ENCODE measurements at regions not wholly inside any gene's neighbourhood (a gene's known extent, or its start where the extent isn't known, plus 50 kb on each side); places are given as distances from the start of the nearest gene placed in this dataset.

GRCh38 chr14:82365471-82365870, 831.8 kb upstream of the SEL1L start:
- H3K4me3 Mint-ChIP-seq: no peak overlapping the region

GRCh38 chr14:82366803-82367202, 833.1 kb upstream of the SEL1L start:
- no peak overlapping the region for H3K4me3 Mint-ChIP-seq
- H3K27me3 Mint-ChIP-seq (ENCODE audit: low read depth): no peaks in the 10 kb centered on the region
- H3K9me3 Mint-ChIP-seq: no peaks in the 10 kb centered on the region
- no peaks in the 10 kb centered on the region for H3K4me1 Mint-ChIP-seq
- H3K36me3 Mint-ChIP-seq (ENCODE audit: low read depth): no peaks in the 10 kb centered on the region
- no peak for TF ChIP-seq CTCF (IDR thresholded peaks at IDR 0.05; ENCODE audit: unreplicated experiment in 3 of 3)
- no peak overlapping the region for H3K27ac Mint-ChIP-seq

More at GRCh38 chr14:82365471-82365870, 831.8 kb upstream of the SEL1L start:
- no peaks in the 10 kb centered on the region for H3K27me3 Mint-ChIP-seq (ENCODE audit: low read depth)
- no peak for TF ChIP-seq CTCF (IDR thresholded peaks at IDR 0.05; ENCODE audit: unreplicated experiment in 3 of 3)
- H3K27ac Mint-ChIP-seq: no peak overlapping the region
- H3K9me3 Mint-ChIP-seq: no peaks in the 10 kb centered on the region
- H3K4me1 Mint-ChIP-seq: no peaks in the 10 kb centered on the region
- H3K36me3 Mint-ChIP-seq (ENCODE audit: low read depth): no peaks in the 10 kb centered on the region

GRCh38 chr14:82379291-82379690, 845.6 kb upstream of the SEL1L start:
- no peaks in the 10 kb centered on the region for H3K36me3 Mint-ChIP-seq (ENCODE audit: low read depth)

GRCh38 chr14:82385048-82385447, 851.4 kb upstream of the SEL1L start:
- Mint-ChIP-seq H3K27ac (no peak overlapping the region), H3K36me3 (ENCODE audit: low read depth) (no peaks in the 10 kb centered on the region), H3K4me3 (no peak overlapping the region), H3K9me3 (no peaks in the 10 kb centered on the region), H3K27me3 (ENCODE audit: low read depth) (no peaks in the 10 kb centered on the region), H3K4me1 (no peaks in the 10 kb centered on the region)
- TF ChIP-seq CTCF (IDR thresholded peaks at IDR 0.05; ENCODE audit: unreplicated experiment in 3 of 3): no peak

More at GRCh38 chr14:82379291-82379690, 845.6 kb upstream of the SEL1L start:
- H3K4me3 Mint-ChIP-seq: no peak overlapping the region
- peaks cover 19% of the 10 kb centered on the region for H3K9me3 Mint-ChIP-seq
- no peaks in the 10 kb centered on the region for H3K27me3 Mint-ChIP-seq (ENCODE audit: low read depth)
- TF ChIP-seq CTCF (IDR thresholded peaks at IDR 0.05; ENCODE audit: unreplicated experiment in 3 of 3): no peak
- H3K27ac Mint-ChIP-seq: no peak overlapping the region
- no peaks in the 10 kb centered on the region for H3K4me1 Mint-ChIP-seq

GRCh38 chr14:82387699-82388098, 854.0 kb upstream of the SEL1L start:
- H3K4me1 Mint-ChIP-seq: no peaks in the 10 kb centered on the region
- H3K27ac Mint-ChIP-seq: no peak overlapping the region
- H3K9me3 Mint-ChIP-seq: no peaks in the 10 kb centered on the region
- H3K27me3 Mint-ChIP-seq (ENCODE audit: low read depth): no peaks in the 10 kb centered on the region
- TF ChIP-seq CTCF (IDR thresholded peaks at IDR 0.05; ENCODE audit: unreplicated experiment in 3 of 3): no peak
- H3K36me3 Mint-ChIP-seq (ENCODE audit: low read depth): no peaks in the 10 kb centered on the region
- no peak overlapping the region for H3K4me3 Mint-ChIP-seq

GRCh38 chr14:82388488-82388887, 854.8 kb upstream of the SEL1L start:
- Mint-ChIP-seq H3K27ac (no peak overlapping the region), H3K27me3 (ENCODE audit: low read depth) (no peaks in the 10 kb centered on the region), H3K4me1 (no peaks in the 10 kb centered on the region), H3K9me3 (no peaks in the 10 kb centered on the region), H3K36me3 (ENCODE audit: low read depth) (no peaks in the 10 kb centered on the region), H3K4me3 (no peak overlapping the region)
- no peak for TF ChIP-seq CTCF (IDR thresholded peaks at IDR 0.05; ENCODE audit: unreplicated experiment in 3 of 3)
